Coronary artery (tissue), 2 donors: ENCODE measurements at regions not wholly inside any gene's neighbourhood (a gene's known extent, or its start where the extent isn't known, plus 50 kb on each side); places are given as distances from the start of the nearest gene placed in this dataset.

Experiments
- DNase-seq: peaks from one replicate; pipeline ENCODE4 v3.0.0-alpha.2; 2017; ENCODE audit warnings: low spot score
- H3K27ac ChIP-seq, 2 donors: fragments of 200-600 bp; sonication (generic); one replicate each; pipeline ENCODE4 v1.5.1; 2016 to 2019
- H3K4me3 ChIP-seq: fragments of 200-600 bp; sonication (generic); 2 replicates; pipeline ENCODE4 v1.5.1; 2016; ENCODE audit warnings: mild to moderate bottlenecking, moderate library complexity
- CTCF ChIP-seq: fragments of 200-600 bp; sonication (generic); IDR thresholded peaks from one replicate; pipeline ENCODE4 v1.5.1; 2019; ENCODE audit warnings: antibody characterized with exemption

GRCh38 chr13:50419331-50419865 lies 404.2 kb downstream of the KCNRG start:
- peak overlapping the region; percentile 22 for H3K4me3 ChIP-seq
- H3K27ac ChIP-seq, result peak overlapping the region in 1 of 2 donors; percentile 33
- DNase-seq, result no peak
- TF ChIP-seq CTCF, result no peak

GRCh38 chr13:50419896-50420295 lies 404.7 kb downstream of the KCNRG start:
- H3K27ac ChIP-seq, result peak overlapping the region in 1 of 2 donors; percentile 33
- DNase-seq, result no peak

GRCh38 chr13:50420718-50421472 lies 405.7 kb downstream of the KCNRG start:
- TF ChIP-seq CTCF, result no peak
- Histone ChIP-seq H3K4me3 (no peak overlapping the region), H3K27ac (no peak overlapping the region)
- no peak for DNase-seq

More at GRCh38 chr13:50419896-50420295, 404.7 kb downstream of the KCNRG start:
- TF ChIP-seq CTCF, result no peak
- H3K4me3 ChIP-seq, result peak overlapping the region; percentile 22

GRCh38 chr13:50421473-50422130 lies 406.4 kb downstream of the KCNRG start:
- H3K4me3 ChIP-seq, result no peak overlapping the region
- no peak for TF ChIP-seq CTCF
- DNase-seq, result no peak
- no peak overlapping the region for H3K27ac ChIP-seq

- DNase-seq, result no peak
- no peak overlapping the region for H3K4me3 ChIP-seq
- H3K27ac ChIP-seq, result no peak overlapping the region
- no peak for TF ChIP-seq CTCF
Measured at GRCh38 chr13:50422181-50423148, 407.2 kb downstream of the KCNRG start.

- no peak for DNase-seq
- no peak overlapping the region for H3K27ac ChIP-seq
- H3K4me3 ChIP-seq, result no peak overlapping the region
- no peak for TF ChIP-seq CTCF
Measured at GRCh38 chr13:50424993-50425392, 409.7 kb downstream of the KCNRG start.
